ENCODE measurements at regions not wholly inside any gene's neighbourhood (a gene's known extent, or its start where the extent isn't known, plus 50 kb on each side); places are given as distances from the start of the nearest gene placed in this dataset.

- no peak for DNase-seq
Measured at GRCh38 chr9:81242866-81243265, 446.5 kb downstream of the TLE1 start.

GRCh38 chr9:81239388-81239787 is 450.0 kb downstream of the TLE1 start:
- DNase-seq = no peak

- DNase-seq = no peak
Measured at GRCh38 chr9:81237565-81238231, 451.6 kb downstream of the TLE1 start.

- DNase-seq = no peak
Measured at GRCh38 chr9:81234924-81235610, 454.3 kb downstream of the TLE1 start.

- DNase-seq = no peak
Measured at GRCh38 chr9:81231011-81231410, 458.3 kb downstream of the TLE1 start.

GRCh38 chr9:81227507-81228245 is 461.7 kb downstream of the TLE1 start:
- no peak for DNase-seq

- DNase-seq = no peak
Measured at GRCh38 chr9:81225596-81225995, 463.8 kb downstream of the TLE1 start.

GRCh38 chr9:81224166-81225081 is 464.9 kb downstream of the TLE1 start:
- DNase-seq = no peak

- no peak for DNase-seq
Measured at GRCh38 chr9:81214975-81215374, 474.4 kb downstream of the TLE1 start.

- DNase-seq = no peak
Measured at GRCh38 chr9:81213456-81213855, 475.9 kb downstream of the TLE1 start.

- no peak for DNase-seq
Measured at GRCh38 chr9:81211741-81212140, 477.6 kb downstream of the TLE1 start.

GRCh38 chr9:81207651-81208050 is 481.7 kb downstream of the TLE1 start:
- DNase-seq = no peak

GRCh38 chr9:81202292-81202691 is 487.1 kb downstream of the TLE1 start:
- DNase-seq = no peak

GRCh38 chr9:81195206-81195605 is 494.1 kb downstream of the TLE1 start:
- DNase-seq = no peak

GRCh38 chr9:81193362-81194339 is 495.7 kb downstream of the TLE1 start:
- DNase-seq = no peak

GRCh38 chr9:81191222-81191621 is 498.1 kb downstream of the TLE1 start:
- no peak for DNase-seq

GRCh38 chr9:81190659-81191058 is 498.7 kb downstream of the TLE1 start:
- DNase-seq = no peak

- no peak for DNase-seq
Measured at GRCh38 chr9:81183761-81184160, 505.6 kb downstream of the TLE1 start.

GRCh38 chr9:81182431-81182830 is 506.9 kb downstream of the TLE1 start:
- DNase-seq = no peak

- DNase-seq = no peak
Measured at GRCh38 chr9:81174023-81174422, 515.3 kb downstream of the TLE1 start.

- DNase-seq = no peak
Measured at GRCh38 chr9:81171689-81172088, 517.7 kb downstream of the TLE1 start.

- no peak for DNase-seq
Measured at GRCh38 chr9:81162361-81162760, 527.0 kb downstream of the TLE1 start.
